ENCODE measurements at regions not wholly inside any gene's neighbourhood (a gene's known extent, or its start where the extent isn't known, plus 50 kb on each side); places are given as distances from the start of the nearest gene placed in this dataset.

- peaks cover 0 to 10% of the 10 kb centered on the region in 2 experiments; a peak in 2 of 4 replicates for H3K4me1 ChIP-seq (ENCODE audit: control insufficient read depth in 1 of 2, insufficient read depth in 2 of 2, low read depth in 1 of 2, low read length in 1 of 2)
- H3K36me3 ChIP-seq (replicated peaks in 1 of 2; ENCODE audit: control insufficient read depth in 1 of 2, insufficient read depth in 2 of 2, low read length in 1 of 2): no peaks in the 10 kb centered on the region
- 86% methylated on average over 3 of the region's 3 CpGs for WGBS (ENCODE audit: low lambda C conversion rate)
- no peak overlapping the region for H3K27ac ChIP-seq (ENCODE audit: low read depth in 2 of 2, low read length in 1 of 2)
- TF ChIP-seq YY1 (IDR thresholded peaks at IDR 0.05; ENCODE audit: low read depth): no peak
- TF ChIP-seq PBX3 (IDR thresholded peaks at IDR 0.05): no peak
- no peak for TF ChIP-seq TEAD4 (IDR thresholded peaks at IDR 0.05; ENCODE audit: borderline replicate concordance, insufficient read depth)
- TF ChIP-seq GATA2 (CRISPR knock-in tag; IDR thresholded peaks at IDR 0.05): no peak
- TF ChIP-seq EZH2phosphoT487 (IDR thresholded peaks at IDR 0.05; ENCODE audit: borderline replicate concordance, low read depth): no peak
- TF ChIP-seq GABPA (IDR thresholded peaks at IDR 0.05; ENCODE audit: low read depth): no peak
- TF ChIP-seq RAD21 (IDR thresholded peaks at IDR 0.05; ENCODE audit: low read length): no peak
- no peak for TF ChIP-seq TAF1 (IDR thresholded peaks at IDR 0.05; ENCODE audit: borderline replicate concordance, low read depth, low read length)
- no peak for TF ChIP-seq ELF1 (IDR thresholded peaks at IDR 0.05)
- no peak for TF ChIP-seq SIN3A (IDR thresholded peaks at IDR 0.05; ENCODE audit: borderline replicate concordance, low read depth, low read length)
- no peak for TF ChIP-seq FOXM1 (IDR thresholded peaks at IDR 0.05; ENCODE audit: low read depth)
- no peak for TF ChIP-seq ZBTB33 (IDR thresholded peaks at IDR 0.05; ENCODE audit: borderline replicate concordance, low read depth)
- no peak for TF ChIP-seq TCF12 (IDR thresholded peaks at IDR 0.05)
- no peak for TF ChIP-seq IRF3 (IDR thresholded peaks at IDR 0.05; ENCODE audit: low read depth, low read length)
- no peak for TF ChIP-seq MEF2A (IDR thresholded peaks at IDR 0.05; ENCODE audit: borderline replicate concordance, low read depth)
- ChIA-PET POLR2A (no interaction called here), CTCF (interaction anchor here (1.2 to 1.6 kb wide), 2 partner anchors 11 to 197 kb away, joined by 3 to 4 read pairs; no protein-coding TSS in a partner anchor)
- no peaks in the 10 kb centered on the region for H3K79me2 ChIP-seq (ENCODE audit: insufficient read depth)
- no peak overlapping the region for H3K4me2 ChIP-seq
- no peak overlapping the region for H3K9ac ChIP-seq
- no peaks in the 10 kb centered on the region for H3F3A ChIP-seq (replicated peaks; ENCODE audit: insufficient read depth)
- no peak overlapping the region for H2AFZ ChIP-seq (ENCODE audit: low read depth)
- H3K9me3 ChIP-seq: no peaks in the 10 kb centered on the region
- no peak for DNase-seq
- no peaks in the 10 kb centered on the region for H4K20me1 ChIP-seq (ENCODE audit: insufficient read depth)
- no peaks in the 10 kb centered on the region for H3K9me2 ChIP-seq
- H3K27me3 ChIP-seq (ENCODE audit: insufficient read depth): no peaks in the 10 kb centered on the region
- H3K4me3 ChIP-seq (ENCODE audit: low read depth in 2 of 2, low read length in 1 of 2): no peak overlapping the region
These were observed 155.4 kb downstream of the CEP135 start for GRCh38 chr4:56104188-56104587.

DNA sequence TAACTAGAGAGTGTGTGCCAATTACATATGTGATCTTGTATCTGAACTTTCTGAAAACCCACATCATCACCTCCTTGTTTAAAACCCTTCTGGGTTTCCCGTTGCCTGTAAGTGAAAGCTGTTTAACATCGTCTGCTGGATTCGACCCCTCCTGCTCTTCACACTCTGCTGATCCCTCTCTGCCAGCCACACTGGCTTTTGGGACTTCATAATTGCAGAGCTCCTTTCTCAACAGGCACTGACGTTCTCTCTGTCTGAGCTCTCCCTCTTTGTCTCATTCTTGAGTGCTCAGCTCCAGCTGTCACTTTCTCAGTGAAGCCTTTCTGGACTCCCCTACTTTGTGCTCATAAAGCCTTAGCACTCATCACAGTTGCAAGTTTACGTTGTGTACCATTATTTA is 153.9 kb downstream of the CEP135 start:
- H4K20me1 ChIP-seq (ENCODE audit: insufficient read depth): no peaks in the 10 kb centered on the region
- no peak overlapping the region for H2AFZ ChIP-seq (ENCODE audit: low read depth)
- TF ChIP-seq TAF1 (IDR thresholded peaks at IDR 0.05; ENCODE audit: borderline replicate concordance, low read depth, low read length): no peak
- TF ChIP-seq NRF1 (IDR thresholded peaks at IDR 0.05; ENCODE audit: low read depth, low read length): no peak
- no peak for TF ChIP-seq YY1 (IDR thresholded peaks at IDR 0.05; ENCODE audit: low read depth)
- TF ChIP-seq FOXJ3 (CRISPR knock-in tag; IDR thresholded peaks at IDR 0.05): no peak
- TF ChIP-seq EZH2phosphoT487 (IDR thresholded peaks at IDR 0.05; ENCODE audit: borderline replicate concordance, low read depth): no peak
- no peak for TF ChIP-seq NFIC (IDR thresholded peaks at IDR 0.05; ENCODE audit: borderline replicate concordance)
- TF ChIP-seq MAX (IDR thresholded peaks at IDR 0.05; ENCODE audit: low read depth): no peak
- TF ChIP-seq ELF1 (IDR thresholded peaks at IDR 0.05): no peak
- no peak for TF ChIP-seq EP300 (IDR thresholded peaks at IDR 0.05; ENCODE audit: borderline replicate concordance in 1 of 2, low read depth in 1 of 2, low read length in 1 of 2)
- no peaks in the 10 kb centered on the region for H3K27me3 ChIP-seq (ENCODE audit: insufficient read depth)
- no peaks in the 10 kb centered on the region for H3K9me3 ChIP-seq
- H3F3A ChIP-seq (replicated peaks; ENCODE audit: insufficient read depth): peaks cover 4% of the 10 kb centered on the region
- H3K9me2 ChIP-seq: no peaks in the 10 kb centered on the region
- H3K4me2 ChIP-seq: no peak overlapping the region
- WGBS (ENCODE audit: low lambda C conversion rate): 86% methylated on average over 5 of the region's 5 CpGs
- ChIA-PET CTCF (interaction anchor here (0.6 kb wide), 1 partner anchor 658 kb away, joined by 3 read pairs; no protein-coding TSS in a partner anchor), POLR2A (no interaction called here)
- DNase-seq: no peak
- no peak overlapping the region for H3K4me3 ChIP-seq (ENCODE audit: low read depth in 2 of 2, low read length in 1 of 2)
- H3K4me1 ChIP-seq (ENCODE audit: control insufficient read depth in 1 of 2, insufficient read depth in 2 of 2, low read depth in 1 of 2, low read length in 1 of 2): peaks cover 0 to 10% of the 10 kb centered on the region in 2 experiments; a peak in 2 of 4 replicates
- H3K9ac ChIP-seq: no peak overlapping the region
- no peaks in the 10 kb centered on the region for H3K79me2 ChIP-seq (ENCODE audit: insufficient read depth)
- no peaks in the 10 kb centered on the region for H3K36me3 ChIP-seq (replicated peaks in 1 of 2; ENCODE audit: control insufficient read depth in 1 of 2, insufficient read depth in 2 of 2, low read length in 1 of 2)
- H3K27ac ChIP-seq (ENCODE audit: low read depth in 2 of 2, low read length in 1 of 2): no peak overlapping the region
